ENCODE measurements at regions not wholly inside any gene's neighbourhood (a gene's known extent, or its start where the extent isn't known, plus 50 kb on each side); places are given as distances from the start of the nearest gene placed in this dataset.
"Not testable (repeated sequence)": the region's sequence is repeated elsewhere in the genome, so short reads cannot be mapped to it uniquely, and the experiment has no call there.

GRCh38 chr3:177358091-177358976, 161.1 kb upstream of the TBL1XR1 start:
- no peak for DNase-seq (ENCODE audit: low spot score)

- DNase-seq (ENCODE audit: low spot score), result peak; percentile 57
Measured at GRCh38 chr3:177358977-177359592, 161.8 kb upstream of the TBL1XR1 start.

- peak; percentile 95 for DNase-seq (ENCODE audit: low spot score)
Measured at GRCh38 chr3:177359593-177360357, 162.5 kb upstream of the TBL1XR1 start.

GRCh38 chr3:177361081-177361938, 164.0 kb upstream of the TBL1XR1 start:
- DNase-seq (ENCODE audit: low spot score), result no peak

DNA sequence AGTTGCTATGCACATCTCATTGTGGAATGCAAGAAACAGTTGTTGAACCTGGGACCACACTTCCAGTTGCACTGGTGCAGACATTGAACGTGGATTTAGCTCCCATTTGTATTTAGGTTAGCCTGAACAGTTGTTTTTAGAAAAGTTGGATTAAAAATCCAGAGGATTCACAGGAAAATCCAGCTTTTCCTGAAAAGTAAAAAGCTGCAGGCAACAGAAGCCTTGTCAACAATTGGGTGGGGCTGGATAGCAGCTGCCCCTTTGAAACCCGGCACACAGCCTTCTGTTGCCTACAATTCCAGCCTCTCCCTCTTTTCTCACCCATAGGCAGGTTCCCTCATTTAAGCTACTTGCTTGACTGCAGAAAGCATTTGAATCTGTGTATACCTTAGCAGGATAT, 165.3 kb upstream of the TBL1XR1 start:
- DNase-seq (ENCODE audit: low spot score), result no peak

DNA sequence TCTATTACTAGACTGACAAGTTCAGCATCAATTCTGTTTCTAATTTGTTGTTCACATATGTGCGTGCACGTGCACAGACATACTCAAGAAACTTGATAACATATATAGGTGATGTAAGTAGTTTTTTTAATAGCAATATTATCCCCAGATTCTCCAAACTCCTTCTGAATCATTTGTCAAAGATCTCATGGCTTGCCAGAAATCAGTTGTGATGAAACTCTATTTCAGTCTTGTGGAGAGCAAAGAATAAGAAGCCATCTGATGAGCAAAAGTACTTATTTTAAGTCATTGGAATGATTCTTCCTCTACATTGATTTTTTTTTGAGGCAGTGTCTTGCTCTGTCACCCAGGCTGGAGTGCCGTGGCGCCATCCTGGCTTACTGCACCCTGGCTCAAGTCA, 167.0 kb upstream of the TBL1XR1 start:
- no peak for DNase-seq (ENCODE audit: low spot score)

DNA sequence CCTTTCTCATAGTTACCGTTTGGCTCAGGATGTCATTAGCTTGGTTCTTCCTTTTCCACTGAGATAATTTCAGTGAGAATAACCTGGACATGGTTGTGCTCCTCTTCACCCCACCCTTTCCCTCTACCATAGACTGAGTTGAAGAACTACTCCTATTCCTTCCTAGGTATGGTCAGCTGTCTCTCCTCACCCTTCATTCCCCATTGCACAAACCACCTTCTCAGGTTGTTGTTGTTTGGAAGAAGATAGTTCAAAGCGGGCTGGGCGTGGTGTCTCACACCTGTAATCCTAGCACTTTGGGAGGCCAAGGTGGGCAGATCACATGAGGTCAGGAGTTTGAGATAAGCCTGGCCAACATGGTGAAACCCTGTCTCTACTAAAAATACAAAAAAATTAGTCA, 168.0 kb upstream of the TBL1XR1 start:
- not testable (repeated sequence) for DNase-seq (ENCODE audit: low spot score)

DNA sequence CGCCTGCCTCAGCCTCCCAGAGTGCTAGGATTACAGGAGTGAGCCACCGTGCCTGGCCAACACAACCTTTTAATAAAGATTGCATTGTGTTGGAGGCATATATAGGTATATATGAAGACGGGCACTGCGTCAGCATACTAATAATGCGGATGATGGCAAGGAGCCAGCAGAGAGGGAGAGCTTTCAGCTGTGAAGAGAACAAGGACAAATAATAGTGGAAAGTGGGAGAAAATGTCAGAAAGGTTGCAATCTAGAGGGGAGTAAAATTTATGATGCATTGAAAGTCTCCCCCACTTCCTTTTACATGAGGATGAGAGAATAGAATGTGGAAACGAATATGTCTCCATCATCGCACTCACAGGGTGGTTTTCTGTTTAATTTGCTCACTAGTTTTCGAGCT, 170.5 kb upstream of the TBL1XR1 start:
- DNase-seq (ENCODE audit: low spot score), result no peak

- DNase-seq (ENCODE audit: low spot score), result no peak
Measured at GRCh38 chr3:177370246-177370822, 173.1 kb upstream of the TBL1XR1 start.

- no peak for DNase-seq (ENCODE audit: low spot score)
Measured at GRCh38 chr3:177371146-177371545, 173.9 kb upstream of the TBL1XR1 start.

GRCh38 chr3:177371888-177372287, 174.6 kb upstream of the TBL1XR1 start:
- no peak for DNase-seq (ENCODE audit: low spot score)

DNA sequence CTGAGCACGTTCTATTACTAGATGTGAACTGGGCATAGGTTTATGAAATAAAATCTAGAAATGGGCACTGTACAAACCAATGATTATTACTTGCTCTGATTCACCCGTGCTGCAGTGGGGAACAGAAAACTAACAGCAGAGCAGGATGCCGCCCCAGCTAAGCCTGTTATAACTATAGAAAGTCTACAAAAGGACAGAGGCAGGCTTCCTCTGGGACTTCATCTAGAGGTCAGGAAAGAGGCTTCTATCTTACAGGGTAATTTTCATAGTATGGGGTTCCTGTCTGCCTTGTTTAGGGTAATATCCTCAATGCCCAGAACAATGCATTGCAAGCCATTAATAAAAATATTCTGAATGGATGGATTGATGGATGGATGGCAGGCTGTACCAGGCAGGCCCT, 177.0 kb upstream of the TBL1XR1 start:
- no peak for DNase-seq (ENCODE audit: low spot score)

DNA sequence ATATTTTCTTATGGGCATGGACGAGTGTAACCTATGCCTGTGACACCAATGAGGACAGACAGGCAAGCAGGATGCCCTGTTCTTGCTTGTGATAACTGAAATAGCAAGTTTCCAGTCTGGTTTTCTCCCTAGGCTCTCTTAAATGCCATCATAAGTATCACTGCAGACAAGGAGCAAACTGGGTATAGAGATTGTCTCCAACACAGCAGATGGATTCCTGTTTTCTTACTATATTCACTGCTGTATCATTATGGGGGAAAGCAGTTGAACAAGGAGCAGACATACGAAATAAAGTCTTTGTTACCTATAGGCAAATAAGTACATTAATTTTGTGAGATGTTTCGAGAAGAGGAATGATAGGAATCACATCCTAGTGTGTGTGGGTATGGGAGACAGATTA, 178.0 kb upstream of the TBL1XR1 start:
- no peak for DNase-seq (ENCODE audit: low spot score)

DNA sequence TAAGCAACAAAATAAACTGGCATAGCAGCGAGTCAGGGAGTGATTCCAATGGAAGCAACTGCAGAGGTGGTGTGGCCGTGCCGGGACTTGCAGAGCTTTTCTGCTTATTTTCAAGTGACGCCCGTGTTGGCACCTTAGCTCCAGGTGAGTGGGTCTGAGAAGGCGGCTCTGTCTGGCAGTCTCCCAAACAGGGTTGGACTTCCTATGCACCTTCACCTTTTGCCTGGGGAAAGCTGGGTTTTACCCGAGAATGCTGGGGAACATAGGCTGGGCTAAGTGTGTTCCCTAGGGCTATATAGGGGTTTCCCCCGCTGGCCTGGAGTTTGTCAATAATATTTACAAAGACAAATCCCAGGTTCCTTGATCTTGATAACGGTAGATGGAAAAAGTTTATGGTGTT, 179.9 kb upstream of the TBL1XR1 start:
- no peak for DNase-seq (ENCODE audit: low spot score)

DNA sequence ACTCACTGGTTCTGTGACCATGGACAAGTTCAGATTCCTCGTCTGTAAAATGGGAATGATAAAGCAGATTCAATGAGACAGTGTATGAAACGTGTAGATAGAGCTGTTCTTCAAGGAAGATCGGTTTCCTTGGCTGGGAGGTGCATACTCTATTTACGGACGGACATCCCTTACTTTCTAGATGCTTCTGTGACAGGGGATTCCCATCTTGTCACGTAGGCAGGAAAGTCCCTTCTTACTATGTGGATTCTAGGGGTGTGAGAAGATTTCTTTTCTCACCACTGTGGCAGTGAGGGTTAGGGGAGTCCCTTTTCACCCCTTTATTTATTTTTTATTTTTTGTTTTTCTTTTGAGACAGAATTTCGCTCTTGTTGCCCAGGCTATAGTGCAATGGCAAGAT, 180.9 kb upstream of the TBL1XR1 start:
- no peak for DNase-seq (ENCODE audit: low spot score)

DNA sequence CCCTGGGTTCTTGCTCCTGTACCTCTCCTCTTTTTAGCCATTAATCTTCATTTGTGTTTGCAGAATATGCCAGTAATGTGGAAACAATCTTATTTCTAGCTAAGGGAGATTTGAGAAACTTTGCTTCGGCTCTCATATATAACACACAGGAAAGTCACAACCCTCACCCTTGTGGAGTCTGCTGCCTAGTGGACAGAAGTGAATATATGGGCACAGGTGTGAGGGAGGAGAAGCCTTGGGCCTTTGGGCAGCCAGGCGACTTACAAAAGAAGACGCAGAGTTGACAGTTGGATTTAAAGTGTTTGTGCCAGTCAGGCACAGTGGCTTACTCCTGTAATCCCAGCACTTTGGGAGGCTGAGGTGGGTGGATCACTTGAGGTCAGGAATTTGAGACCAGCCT, 181.8 kb upstream of the TBL1XR1 start:
- no peak for DNase-seq (ENCODE audit: low spot score)

DNA sequence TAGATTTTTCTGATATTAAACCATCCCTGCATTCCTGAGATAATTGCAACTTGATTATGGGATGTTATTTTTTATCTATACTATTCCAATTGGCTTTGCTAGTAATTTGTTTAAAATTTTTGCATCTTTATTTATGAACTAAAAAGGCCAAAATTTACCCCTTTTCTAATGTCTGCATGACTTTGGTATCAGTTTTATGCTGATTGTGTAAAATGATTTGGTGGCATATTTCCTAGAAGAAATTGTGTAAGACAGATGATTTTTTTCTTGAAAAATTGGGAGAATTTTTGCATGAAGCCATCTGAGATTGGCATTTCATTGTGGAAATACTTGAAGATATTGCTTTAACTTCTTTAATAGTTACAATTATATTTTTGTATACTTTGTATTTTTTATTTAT, 183.8 kb upstream of the TBL1XR1 start:
- DNase-seq (ENCODE audit: low spot score), result no peak

DNA sequence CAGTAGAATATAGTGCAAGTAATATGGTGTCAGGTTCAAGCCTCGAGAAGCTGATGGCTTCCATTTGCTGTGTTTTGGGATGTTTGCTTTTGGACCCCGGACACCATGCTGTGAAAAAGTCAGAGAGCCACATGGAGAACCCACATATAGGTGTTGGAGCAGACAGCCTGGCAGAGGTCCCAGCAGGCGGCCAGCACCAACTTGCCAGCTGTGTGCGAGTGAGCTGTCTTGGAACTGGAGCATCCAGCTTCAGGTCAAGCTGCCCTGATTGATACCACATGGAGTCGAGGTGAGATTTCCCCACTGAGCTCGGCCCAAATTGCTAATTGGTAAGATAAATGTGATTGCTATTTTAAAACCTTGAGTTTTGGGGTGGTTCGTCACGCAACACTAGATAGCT, 185.7 kb upstream of the TBL1XR1 start:
- no peak for DNase-seq (ENCODE audit: low spot score)

GRCh38 chr3:177385186-177385585, 187.9 kb upstream of the TBL1XR1 start:
- DNase-seq (ENCODE audit: low spot score), result no peak

- no peak for DNase-seq (ENCODE audit: low spot score)
Measured at GRCh38 chr3:177385831-177386301, 188.6 kb upstream of the TBL1XR1 start.

GRCh38 chr3:177388209-177388608, 190.9 kb upstream of the TBL1XR1 start:
- DNase-seq (ENCODE audit: low spot score), result no peak
